NCI-H1436 treated with DMSO at 0.1 percent for 48 hours (cell line): ENCODE measurements at regions not wholly inside any gene's neighbourhood (a gene's known extent, or its start where the extent isn't known, plus 50 kb on each side); places are given as distances from the start of the nearest gene placed in this dataset.

ENCODE experiments used
- DNase-seq: peaks from one replicate; lab custom pipeline; 2025; lab: John Stamatoyannopoulos, UW

DNA sequence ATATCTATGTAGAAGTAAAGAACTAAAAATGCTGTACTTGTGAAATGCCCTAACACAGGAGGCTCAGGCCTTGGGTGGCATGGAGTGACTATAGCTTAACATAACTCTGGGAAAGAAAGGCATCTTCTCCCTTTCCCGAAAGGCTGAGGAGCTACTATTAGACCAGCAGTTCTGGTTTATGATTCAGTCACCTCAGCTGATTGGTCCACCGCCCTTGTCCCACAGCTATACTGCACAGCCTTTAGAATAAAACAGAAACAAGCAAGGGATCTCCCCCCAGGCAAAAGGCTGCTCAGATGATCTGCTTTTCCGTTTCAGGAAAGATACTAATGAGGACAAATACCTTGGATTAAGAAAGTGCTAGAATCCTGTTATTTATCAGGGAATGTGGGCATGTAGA, 171.3 kb downstream of the SNCA start:
- DNase-seq: no peak

DNA sequence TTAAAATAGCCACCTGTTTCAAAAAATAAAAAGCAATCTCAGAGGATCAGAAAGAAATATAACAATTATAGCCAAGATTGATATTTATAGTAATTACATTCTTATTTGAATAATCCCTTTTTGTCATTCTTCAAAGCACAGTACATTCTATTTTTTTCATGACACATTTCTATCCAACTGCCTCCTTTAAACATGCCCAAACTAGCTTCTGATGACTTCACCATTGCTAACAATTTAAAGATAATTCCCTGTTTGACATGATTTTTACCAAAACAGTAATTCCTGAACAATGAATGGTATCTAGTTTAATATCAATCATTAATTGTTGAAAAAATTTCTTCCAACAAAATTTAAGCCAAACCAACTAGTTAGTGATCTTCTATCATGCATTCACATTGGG, 172.4 kb downstream of the SNCA start:
- no peak for DNase-seq

DNA sequence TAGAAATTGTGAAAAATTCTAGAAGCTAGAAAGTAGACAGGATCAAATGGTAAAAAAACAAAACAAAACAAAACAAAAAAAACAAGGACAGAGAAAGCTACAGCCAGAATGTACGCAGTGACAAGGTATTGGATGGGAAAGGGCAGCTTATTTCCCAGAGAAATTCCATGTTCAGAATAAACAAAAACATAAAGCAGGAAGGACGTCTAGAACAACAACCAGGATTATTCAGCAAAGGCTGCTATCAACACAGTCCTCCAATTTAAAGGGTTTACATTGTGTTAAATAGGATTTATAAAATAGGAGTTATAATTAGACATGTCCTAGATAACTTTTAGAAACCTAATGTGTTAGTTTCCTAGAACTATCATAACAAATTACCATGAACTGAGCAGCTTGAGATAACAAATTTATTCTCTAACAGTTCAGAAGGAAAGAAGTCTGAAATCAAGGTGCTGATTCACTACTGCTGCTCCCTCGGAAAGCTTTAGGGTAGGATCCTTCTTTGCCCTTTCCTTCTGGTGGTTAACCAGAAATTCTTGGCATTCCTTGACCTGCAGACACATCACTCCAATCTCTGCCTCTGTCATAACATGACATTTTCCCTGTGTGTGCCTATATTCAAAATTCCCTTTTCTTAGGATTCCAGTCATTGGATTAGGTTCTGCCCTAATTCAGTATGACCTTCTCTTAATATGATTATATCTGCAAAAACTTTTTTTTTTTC, 175.6 kb downstream of the SNCA start:
- no peak for DNase-seq

DNA sequence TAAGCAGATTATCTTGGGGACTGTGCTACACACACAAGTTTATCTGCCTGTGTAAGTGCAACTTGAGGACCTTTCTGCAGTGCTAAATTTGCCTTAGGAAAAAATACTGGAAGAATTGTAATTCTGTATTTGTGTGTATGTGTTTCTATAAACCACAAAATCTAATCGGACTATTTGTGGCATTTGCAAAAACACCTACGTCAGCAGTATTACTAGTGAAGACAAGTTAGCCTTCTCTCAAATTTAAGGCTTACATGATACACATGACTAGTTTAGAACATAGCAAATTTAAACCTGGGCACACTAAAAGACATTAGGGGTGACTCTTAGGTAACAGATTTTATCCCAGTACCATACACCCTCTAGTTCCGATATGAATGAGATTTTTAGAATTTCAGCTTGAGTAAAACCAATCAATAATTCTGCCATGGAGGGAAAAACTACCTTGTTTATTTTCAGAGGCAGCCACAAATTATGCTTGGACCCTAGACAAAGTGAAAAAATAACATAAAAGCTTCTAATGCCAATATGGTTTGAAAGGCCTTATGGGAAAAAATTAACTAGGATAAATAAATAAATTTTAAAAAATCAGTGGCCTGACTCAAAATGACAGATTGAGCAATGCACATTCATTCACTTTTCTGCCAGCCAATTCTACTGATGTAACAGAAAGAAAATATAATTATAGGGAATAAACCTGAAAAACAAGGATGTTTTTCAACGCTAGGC, 176.4 kb downstream of the SNCA start:
- no peak for DNase-seq

DNA sequence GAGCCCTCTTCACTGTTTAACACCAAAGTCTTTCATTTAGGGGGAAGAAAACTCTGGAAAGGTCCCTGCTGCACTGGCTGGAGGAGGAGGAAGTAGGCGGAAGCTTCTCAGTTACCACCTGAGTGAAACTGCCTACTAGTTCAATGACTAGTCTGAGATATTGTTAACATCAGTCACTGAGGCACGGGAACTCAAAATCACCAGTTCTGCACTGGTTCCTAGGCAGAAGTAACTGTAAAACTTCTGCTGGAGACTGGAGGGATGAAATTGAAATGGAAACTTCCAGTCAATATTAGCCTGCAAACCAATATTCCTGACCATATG, 178.3 kb downstream of the SNCA start:
- no peak for DNase-seq

DNA sequence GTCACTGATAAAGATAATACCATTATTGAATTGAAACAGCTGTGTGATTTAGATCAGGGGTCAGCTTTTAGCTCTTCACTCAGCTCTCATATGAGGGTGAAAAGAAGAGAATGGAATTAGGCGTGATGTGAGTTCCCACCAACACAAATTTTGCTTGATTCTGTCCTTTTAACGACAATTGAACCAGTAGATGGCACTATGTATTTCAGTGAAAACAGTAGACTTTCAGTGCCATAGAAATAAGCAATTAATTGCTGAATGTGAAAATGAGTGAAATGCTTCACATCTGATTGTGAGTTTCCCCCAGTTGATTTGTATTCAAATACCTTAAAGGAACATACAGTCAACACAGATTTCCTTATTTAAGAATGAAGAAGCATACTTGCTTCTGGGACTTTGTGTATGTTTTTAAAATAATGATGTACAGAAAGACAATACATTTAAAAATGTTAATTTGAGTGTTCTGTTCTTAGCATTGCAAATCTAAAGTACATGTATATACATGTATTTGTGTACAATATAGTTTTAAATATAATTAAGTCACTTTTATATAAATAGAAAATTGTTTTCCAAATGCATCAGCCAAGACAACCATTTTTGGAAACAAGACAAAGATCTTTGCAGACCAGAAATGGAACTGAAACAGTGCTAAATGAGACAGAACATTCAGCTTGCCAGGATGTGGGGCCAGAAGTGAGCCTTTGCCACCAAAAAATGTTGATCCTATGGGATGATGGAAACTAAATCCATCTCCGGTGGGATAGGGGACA, 178.8 kb downstream of the SNCA start:
- DNase-seq: no peak

DNA sequence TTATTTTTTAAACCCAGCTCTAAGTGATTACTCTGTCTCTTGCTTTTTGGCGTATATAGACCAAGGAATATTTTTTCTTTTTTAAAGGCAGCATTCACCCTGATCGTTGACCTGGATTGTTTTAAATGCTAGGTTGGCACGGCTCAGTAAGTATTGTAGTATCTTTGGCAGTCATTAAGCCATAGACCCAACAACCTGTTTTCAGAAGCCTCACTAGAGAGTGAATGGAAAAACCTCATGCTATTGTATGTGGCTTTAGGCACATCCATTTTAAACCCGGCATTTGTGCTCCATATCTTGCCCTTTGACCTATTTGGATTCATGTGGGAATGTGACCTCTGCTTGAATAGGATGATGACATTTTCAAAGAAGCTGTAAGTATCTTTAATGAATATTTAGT, 183.9 kb downstream of the SNCA start:
- no peak for DNase-seq

DNA sequence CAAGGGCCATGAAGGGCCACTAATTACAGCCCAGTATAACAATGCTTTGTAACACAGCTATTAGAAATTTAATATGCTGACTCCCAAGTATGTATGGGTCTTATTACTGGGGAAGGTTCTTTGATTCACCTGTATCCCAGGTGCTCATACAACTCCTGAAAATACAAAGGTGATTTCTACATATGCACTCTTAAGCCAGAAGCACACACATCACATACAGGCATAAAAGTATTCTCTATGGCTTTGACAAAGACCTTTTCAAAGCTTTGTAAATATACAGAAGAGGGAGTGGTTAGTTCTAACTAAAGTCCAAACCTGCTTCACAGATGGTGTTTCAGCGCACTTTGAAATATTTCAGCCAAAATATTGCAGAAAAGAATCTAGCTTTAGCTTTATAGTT, 191.5 kb downstream of the SNCA start:
- no peak for DNase-seq

DNA sequence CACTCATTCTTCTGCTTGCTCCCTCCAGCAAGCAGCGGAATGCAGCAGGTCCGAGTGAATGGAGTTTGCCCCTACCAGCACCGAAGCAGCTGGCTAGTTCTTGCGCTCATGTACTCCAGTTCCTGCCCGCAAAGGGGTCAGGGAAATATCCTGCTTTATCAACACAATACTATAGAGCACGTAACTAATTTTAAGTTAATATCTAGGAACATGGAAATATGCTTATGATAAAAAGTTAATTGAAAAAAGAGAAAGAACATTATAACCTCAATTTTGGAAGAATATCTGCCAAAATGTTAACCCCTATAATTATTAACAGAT, 195.6 kb downstream of the SNCA start:
- no peak for DNase-seq

DNA sequence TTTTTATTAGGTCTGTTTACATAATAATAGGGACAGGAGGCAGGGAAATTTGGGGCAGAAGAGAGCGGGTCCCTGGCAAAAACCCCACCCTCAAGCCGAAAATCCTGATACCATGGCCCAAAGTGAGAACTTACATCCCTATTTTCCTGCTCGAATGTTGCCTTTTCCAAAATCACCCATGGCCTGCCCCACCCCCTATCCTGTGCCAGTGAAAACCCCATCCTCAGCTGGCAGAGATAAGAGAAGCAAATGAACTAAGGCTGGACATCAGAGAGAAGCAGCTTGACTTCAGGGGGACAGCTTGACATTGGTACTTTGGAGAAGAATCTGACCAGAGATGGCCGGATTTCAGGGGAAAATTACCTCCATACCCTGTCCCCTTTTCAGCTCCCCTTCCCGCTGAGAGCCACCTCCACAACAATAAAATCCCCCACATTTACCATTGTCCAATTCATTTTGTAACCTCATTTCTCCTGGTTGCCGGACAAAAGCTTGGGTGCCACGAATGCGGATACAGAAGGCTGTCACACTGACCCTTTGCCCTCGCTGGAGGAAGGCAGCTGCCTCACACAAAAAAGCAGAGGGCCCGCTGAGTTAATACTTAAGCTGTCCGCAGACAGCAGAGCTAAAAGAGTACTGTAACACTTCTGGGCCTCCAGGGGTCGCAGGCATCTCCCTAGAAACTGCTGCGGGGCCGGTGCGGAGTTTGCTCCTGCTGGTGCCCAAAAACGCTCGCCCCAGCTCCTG, 196.2 kb downstream of the SNCA start:
- no peak for DNase-seq

DNA sequence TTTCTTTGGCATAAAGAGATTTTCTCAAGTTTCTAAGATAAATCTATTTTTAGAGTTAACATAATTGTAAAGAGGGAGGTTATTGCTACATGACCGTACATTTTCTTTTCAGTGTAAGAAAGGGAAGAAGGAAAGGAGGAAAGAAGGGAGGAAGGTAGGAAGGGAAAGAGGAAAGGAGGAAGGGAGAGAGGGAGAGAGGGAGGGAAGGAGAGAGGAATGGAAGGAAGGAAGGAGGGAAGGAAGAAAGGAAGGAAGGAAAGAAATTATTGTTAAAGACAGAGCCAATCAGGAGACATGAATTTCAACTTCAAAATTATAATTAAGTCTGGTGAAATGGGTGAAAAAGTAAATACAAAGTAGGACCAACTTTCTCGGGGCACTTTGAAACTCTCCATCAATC, 197.6 kb downstream of the SNCA start:
- DNase-seq: no peak

DNA sequence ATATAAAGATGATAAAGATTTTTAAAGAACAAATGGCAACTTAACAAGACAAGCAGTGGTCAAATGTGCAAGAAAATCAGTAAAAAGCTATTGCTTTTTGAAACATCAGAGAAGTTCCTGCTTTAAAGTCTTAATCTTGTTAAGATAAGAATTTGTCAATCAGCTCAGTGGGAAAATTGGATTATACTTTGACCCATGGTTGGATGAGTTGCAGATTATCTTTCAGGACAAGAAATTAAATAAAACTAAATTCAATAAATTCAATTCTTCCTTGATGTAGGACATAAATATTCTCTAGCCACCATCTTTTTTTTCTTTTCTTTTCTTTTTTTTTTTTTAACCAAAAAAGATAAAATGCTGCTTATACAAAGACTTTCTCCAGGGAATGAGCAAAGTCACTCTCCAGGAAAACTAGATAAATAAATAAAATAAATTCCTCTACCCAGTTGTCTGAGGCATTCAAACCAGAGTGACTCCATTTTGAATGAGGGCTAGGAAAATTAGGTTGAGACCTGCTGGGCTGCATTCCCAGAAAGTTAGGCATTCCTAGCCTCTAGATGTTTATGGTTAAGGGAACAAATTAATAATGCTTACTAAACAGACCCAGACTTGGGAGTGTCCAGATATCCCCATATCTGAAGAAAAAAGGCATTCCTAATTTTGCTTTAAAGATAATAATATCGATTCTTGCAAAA, 211.2 kb downstream of the SNCA start:
- no peak for DNase-seq

DNA sequence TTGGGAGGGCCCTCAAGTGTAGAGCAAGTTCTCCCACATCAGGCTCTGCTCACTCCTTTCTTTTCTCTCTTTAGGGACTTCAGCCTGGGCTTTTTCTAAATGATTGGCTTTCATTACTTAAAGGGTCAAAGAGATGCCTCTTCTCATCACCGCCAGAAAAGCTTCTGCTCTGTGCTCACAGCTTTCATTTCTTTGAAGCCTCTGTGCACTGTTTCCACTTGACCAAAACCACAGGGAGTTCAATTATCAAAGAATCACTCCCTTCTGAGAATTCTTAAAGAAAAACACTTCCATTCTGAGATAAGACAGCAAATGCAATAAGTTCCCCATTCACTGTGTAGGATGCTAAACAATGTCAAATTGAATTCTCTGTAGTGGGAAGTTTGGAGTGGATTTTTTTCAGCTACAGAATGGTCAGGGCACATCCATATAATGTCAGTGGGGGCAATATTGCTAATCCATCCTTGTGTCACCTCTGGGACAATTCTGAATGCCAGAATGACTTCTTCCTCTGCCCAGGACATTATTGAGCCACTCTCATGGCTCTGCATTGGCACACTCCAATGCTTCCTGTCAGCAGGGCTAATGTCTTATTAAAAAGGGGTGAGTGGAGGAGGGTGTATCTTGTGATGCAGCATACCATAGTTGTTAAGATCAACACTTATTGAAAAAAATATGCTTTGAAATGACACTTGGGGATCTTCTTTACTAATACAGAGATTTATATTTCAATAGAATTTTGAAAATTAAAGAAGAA, 217.6 kb downstream of the SNCA start:
- DNase-seq: no peak

DNA sequence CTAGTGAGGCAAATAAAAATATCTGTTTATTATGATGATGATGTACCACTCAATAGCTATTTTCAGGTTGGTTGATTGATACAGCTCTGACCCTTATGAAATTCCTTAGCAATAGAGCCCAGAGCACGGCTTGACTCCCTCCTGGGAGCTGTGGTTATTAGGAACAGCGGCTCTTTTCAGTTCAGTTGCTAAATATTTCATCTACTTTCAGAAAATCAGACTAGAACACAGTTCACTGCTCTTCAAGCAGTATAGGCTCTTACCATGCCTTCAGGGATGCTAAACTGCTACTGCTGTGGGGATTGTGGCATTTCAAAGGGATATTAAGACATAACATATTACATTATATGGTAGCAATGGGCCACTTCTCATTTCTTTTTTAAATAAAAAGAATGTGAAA, 218.8 kb downstream of the SNCA start:
- no peak for DNase-seq

DNA sequence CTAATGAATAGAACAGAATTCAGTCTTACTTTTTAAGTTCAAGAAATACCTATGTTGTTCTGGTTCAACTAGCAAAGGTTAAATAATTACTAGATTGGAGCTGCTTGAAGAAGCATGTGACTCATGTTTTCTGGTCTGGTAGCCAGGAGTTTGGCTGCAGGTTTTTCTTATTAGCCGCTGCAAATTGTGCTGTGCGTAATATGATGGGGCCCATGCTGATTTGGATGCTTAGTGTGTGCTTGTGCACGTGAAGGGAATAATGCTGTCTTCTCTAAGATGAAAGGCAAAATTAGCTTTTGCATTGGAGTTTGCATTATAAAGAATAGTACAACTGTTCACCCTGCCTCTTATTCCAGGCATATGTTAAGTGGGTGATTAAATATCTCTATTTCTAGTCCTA, 219.6 kb downstream of the SNCA start:
- DNase-seq: no peak

DNA sequence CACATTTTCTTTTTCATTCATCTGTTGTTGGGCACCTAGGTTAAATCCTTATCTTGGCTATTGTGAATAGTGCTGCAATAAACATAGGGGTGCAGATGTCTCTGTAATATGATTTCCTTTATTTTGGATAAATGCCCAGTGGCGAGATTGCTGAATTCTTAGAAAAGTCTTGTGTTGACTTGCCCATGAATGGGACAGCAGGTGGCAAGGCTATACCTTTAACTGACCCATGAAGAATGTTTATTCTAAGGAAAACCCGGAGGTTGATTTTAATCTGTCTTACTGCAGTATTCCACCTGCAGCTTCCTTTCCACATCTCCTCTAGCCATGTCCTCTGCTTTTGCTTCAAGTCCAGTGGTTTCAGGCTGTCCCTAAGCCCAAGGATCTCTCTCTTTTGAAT, 220.6 kb downstream of the SNCA start:
- DNase-seq: no peak

DNA sequence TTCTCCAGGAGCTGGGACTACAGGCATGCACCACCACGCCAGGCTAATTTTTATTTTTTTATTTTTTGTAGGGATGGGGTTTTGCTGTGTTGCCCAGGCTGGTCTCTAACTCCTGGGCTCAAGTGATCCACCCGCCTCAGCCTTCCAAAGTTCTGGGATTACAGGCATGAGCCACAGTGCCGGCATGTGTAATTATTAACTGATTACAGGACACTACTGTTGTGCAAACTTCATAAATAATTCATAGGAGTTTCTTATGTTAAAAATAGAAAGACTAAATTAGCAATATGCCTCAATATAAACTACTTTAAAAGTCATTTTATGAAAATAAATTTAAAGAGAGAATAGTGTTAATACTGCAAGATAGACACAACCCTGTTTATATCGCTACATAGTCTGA, 221.9 kb downstream of the SNCA start:
- no peak for DNase-seq

DNA sequence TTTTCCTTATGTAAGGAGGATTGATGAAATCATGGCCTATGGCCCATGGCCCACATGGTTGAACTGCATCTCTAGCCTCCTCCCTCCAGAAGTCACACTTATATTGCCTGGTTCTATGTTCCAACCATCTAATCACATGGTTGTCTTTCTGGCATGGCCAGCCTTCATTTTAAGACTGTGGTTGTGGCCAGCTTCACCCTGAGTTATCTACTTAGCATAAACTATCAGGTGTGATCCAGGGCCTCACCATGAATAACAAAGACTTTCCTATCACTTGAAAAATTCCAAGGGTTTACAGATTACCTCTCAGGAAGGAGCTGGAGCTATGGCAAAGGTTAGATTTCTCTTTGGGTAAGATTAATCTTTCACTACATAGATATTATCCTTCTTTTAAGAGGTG, 222.8 kb downstream of the SNCA start:
- no peak for DNase-seq

DNA sequence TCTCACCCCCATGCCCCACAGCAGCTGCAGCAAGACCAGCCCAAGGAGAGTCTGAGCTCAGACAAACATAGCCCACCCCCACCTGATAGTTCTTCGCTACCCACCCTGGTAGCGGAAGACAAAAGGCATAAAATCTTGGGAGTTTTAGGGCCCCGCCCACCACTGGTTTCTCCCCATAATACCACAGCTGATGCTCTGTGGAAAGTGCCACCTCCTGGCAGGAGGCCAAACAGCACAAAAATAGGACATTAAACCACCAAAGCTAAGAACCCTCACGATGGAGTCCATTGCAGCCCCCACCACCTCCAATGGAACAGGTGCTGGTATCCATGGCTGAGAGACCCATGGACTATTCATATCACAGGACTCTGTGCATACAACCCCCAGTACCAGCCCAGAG, 226.7 kb downstream of the SNCA start:
- no peak for DNase-seq

DNA sequence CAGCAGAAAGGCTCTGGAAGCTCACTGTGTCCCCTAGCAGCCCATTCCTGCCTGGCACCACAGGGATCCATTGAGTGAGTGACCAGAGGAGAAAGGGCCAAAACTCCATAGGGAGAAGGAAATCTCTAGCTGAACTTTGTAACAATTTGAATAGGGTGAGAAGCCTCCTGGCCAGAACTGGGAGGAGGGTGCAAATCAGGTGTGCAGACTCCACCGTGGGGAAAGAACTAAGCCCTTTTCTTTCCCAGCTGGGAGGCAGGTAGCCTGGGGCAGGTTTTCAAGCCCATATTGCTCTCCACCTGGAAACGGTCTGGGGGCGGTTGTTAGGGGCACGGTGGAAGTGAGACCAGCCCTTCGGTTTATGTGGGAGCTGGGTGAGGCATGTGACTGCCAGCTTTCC, 227.2 kb downstream of the SNCA start:
- DNase-seq: no peak

DNA sequence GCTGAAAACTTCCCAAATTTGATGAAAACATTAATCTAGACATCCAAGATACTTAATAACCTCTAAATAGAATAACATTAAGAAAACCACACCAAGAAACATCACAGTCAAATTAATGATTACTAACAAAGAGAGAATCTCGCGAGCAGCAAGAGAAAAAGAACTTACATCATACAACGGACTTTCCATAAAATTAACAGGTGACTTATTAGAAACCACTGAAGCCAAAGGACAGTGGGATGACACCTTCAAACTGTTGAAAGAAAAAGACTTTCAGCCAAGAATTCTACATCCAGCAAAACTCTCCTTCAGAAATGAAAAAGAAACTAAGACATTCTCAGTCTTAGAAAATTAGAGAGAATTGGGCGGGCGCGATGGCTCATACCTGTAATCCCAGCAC, 232.0 kb downstream of the SNCA start:
- DNase-seq: no peak
